ENCODE measurements at regions not wholly inside any gene's neighbourhood (a gene's known extent, or its start where the extent isn't known, plus 50 kb on each side); places are given as distances from the start of the nearest gene placed in this dataset.
A peak's percentile ranks its signal among the peaks of the same experiment; 100 is the strongest.

GRCh38 chr10:109173937-109174336 lies 749.4 kb downstream of the XPNPEP1 start:
- no peaks in the 10 kb centered on the region for H3K27me3 Mint-ChIP-seq (ENCODE audit: low read depth)

GRCh38 chr10:109173121-109173520 lies 750.2 kb downstream of the XPNPEP1 start:
- no peak for DNase-seq (ENCODE audit: low spot score)
- Mint-ChIP-seq H3K27me3 (ENCODE audit: low read depth) (no peaks in the 10 kb centered on the region), H3K4me3 (no peak overlapping the region), H3K27ac (no peak overlapping the region), H3K9me3 (peaks cover 17% of the 10 kb centered on the region), H3K36me3 (peaks cover 10% of the 10 kb centered on the region; the same call in 1 of the 2 replicates), H3K4me1 (no peaks in the 10 kb centered on the region)
- TF ChIP-seq SMAD4 (CRISPR knock-in tag; IDR thresholded peaks at IDR 0.05) (no peak), TCF7 (CRISPR knock-in tag; IDR thresholded peaks at IDR 0.05; ENCODE audit: low read depth) (no peak), ARID4B (CRISPR knock-in tag; IDR thresholded peaks at IDR 0.05; ENCODE audit: borderline replicate concordance) (no peak), ETV6 (CRISPR knock-in tag; IDR thresholded peaks at IDR 0.05) (no peak), OVOL2 (CRISPR knock-in tag; IDR thresholded peaks at IDR 0.05; ENCODE audit: borderline replicate concordance) (no peak), EMX1 (CRISPR knock-in tag; IDR thresholded peaks at IDR 0.05) (no peak)
- CTCF ChIA-PET, result no interaction called here
- ATAC-seq, result peak; percentile 34; the same call in 1 of the 2 replicates
- POLR2A ChIA-PET, result no interaction called here

More at GRCh38 chr10:109173937-109174336, 749.4 kb downstream of the XPNPEP1 start:
- ChIA-PET POLR2A (no interaction called here), CTCF (no interaction called here)
- peaks cover 17% of the 10 kb centered on the region for H3K9me3 Mint-ChIP-seq
- no peak for DNase-seq (ENCODE audit: low spot score)
- ATAC-seq, result no peak
- H3K4me3 Mint-ChIP-seq, result no peak overlapping the region
- H3K4me1 Mint-ChIP-seq, result no peaks in the 10 kb centered on the region
- H3K27ac Mint-ChIP-seq, result no peak overlapping the region
- no peak for TF ChIP-seq CBFB (CRISPR knock-in tag; IDR thresholded peaks at IDR 0.05; ENCODE audit: low read depth)
- no peak for TF ChIP-seq ZMAT4 (CRISPR knock-in tag; IDR thresholded peaks at IDR 0.05)
- H3K36me3 Mint-ChIP-seq, result peaks cover 10% of the 10 kb centered on the region; the same call in 1 of the 2 replicates

GRCh38 chr10:109166935-109167334 lies 756.4 kb downstream of the XPNPEP1 start:
- ChIA-PET CTCF (no interaction called here), POLR2A (no interaction called here)
- Mint-ChIP-seq H3K9me3 (peaks cover 14% of the 10 kb centered on the region), H3K27ac (no peak overlapping the region), H3K4me3 (no peak overlapping the region), H3K27me3 (ENCODE audit: low read depth) (no peaks in the 10 kb centered on the region), H3K36me3 (no peaks in the 10 kb centered on the region), H3K4me1 (no peaks in the 10 kb centered on the region)
- DNase-seq (ENCODE audit: low spot score) (no peak), ATAC-seq (no peak)
- TF ChIP-seq EMX1 (CRISPR knock-in tag; IDR thresholded peaks at IDR 0.05) (no peak), AFF4 (CRISPR knock-in tag; IDR thresholded peaks at IDR 0.05; ENCODE audit: borderline replicate concordance) (no peak)

GRCh38 chr10:109159351-109159750 lies 764.0 kb downstream of the XPNPEP1 start:
- peaks cover 17% of the 10 kb centered on the region for H3K9me3 Mint-ChIP-seq
- CTCF ChIA-PET, result no interaction called here
- no peaks in the 10 kb centered on the region for H3K4me1 Mint-ChIP-seq
- no peak for ATAC-seq
- no peaks in the 10 kb centered on the region for H3K27me3 Mint-ChIP-seq (ENCODE audit: low read depth)
- no peak overlapping the region for H3K27ac Mint-ChIP-seq
- H3K36me3 Mint-ChIP-seq, result no peaks in the 10 kb centered on the region
- DNase-seq (ENCODE audit: low spot score), result no peak
- POLR2A ChIA-PET, result no interaction called here
- no peak overlapping the region for H3K4me3 Mint-ChIP-seq
- no peak for TF ChIP-seq ZSCAN18 (CRISPR knock-in tag; IDR thresholded peaks at IDR 0.05)
- TF ChIP-seq CREM (CRISPR knock-in tag; IDR thresholded peaks at IDR 0.05), result no peak
- no peak for TF ChIP-seq FOXP4 (CRISPR knock-in tag; IDR thresholded peaks at IDR 0.05)
- TF ChIP-seq ZBTB21 (CRISPR knock-in tag; IDR thresholded peaks at IDR 0.05; ENCODE audit: borderline replicate concordance), result no peak
- no peak for TF ChIP-seq ATF2 (CRISPR knock-in tag; IDR thresholded peaks at IDR 0.05; ENCODE audit: borderline replicate concordance, low read depth)

All from WTC11 (cell line).